ENCODE measurements at regions not wholly inside any gene's neighbourhood (a gene's known extent, or its start where the extent isn't known, plus 50 kb on each side); places are given as distances from the start of the nearest gene placed in this dataset.
"Not testable (repeated sequence)": the region's sequence is repeated elsewhere in the genome, so short reads cannot be mapped to it uniquely, and the experiment has no call there.

GRCh38 chr2:208781166-208781565, 374.6 kb downstream of the PTH2R start:
- Histone ChIP-seq H3K27me3 (ENCODE audit: control insufficient read depth, insufficient read depth) (no peaks in the 10 kb centered on the region), H3K4me3 (ENCODE audit: low read length) (no peak overlapping the region), H3K9me3 (ENCODE audit: control insufficient read depth, low read length) (no peaks in the 10 kb centered on the region), H3K27ac (ENCODE audit: low read length) (no peak overlapping the region), H3K4me1 (ENCODE audit: control insufficient read depth, insufficient read depth, low read length) (no peaks in the 10 kb centered on the region)
- no peak for ATAC-seq
- intact Hi-C loops (cut with DNase I) = no loop called here
- DNase-seq = no peak
- 47% methylated on average over 1 of the region's 1 CpG for WGBS

- 51% methylated on average over 6 of the region's 6 CpGs for WGBS
Measured at GRCh38 chr2:208782097-208782496, 375.5 kb downstream of the PTH2R start.

GRCh38 chr2:208783184-208783583, 376.6 kb downstream of the PTH2R start:
- no peak for DNase-seq
- Histone ChIP-seq H3K4me3 (ENCODE audit: low read length) (no peak overlapping the region), H3K4me1 (ENCODE audit: control insufficient read depth, insufficient read depth, low read length) (no peaks in the 10 kb centered on the region), H3K27ac (ENCODE audit: low read length) (no peak overlapping the region), H3K9me3 (ENCODE audit: control insufficient read depth, low read length) (no peaks in the 10 kb centered on the region), H3K27me3 (ENCODE audit: control insufficient read depth, insufficient read depth) (no peaks in the 10 kb centered on the region)
- intact Hi-C loops (cut with DNase I) = no loop called here
- no peak for ATAC-seq

More at GRCh38 chr2:208782097-208782496, 375.5 kb downstream of the PTH2R start:
- intact Hi-C loops (cut with DNase I) = no loop called here
- Histone ChIP-seq H3K27ac (ENCODE audit: low read length) (no peak overlapping the region), H3K27me3 (ENCODE audit: control insufficient read depth, insufficient read depth) (no peaks in the 10 kb centered on the region), H3K4me1 (ENCODE audit: control insufficient read depth, insufficient read depth, low read length) (no peaks in the 10 kb centered on the region), H3K9me3 (ENCODE audit: control insufficient read depth, low read length) (no peaks in the 10 kb centered on the region), H3K4me3 (ENCODE audit: low read length) (no peak overlapping the region)
- no peak for ATAC-seq
- DNase-seq = no peak

GRCh38 chr2:208784774-208785173, 378.2 kb downstream of the PTH2R start:
- H3K4me3 ChIP-seq (ENCODE audit: low read length); H3K4me1 ChIP-seq (ENCODE audit: control insufficient read depth, insufficient read depth, low read length); intact Hi-C loops (cut with DNase I); H3K27ac ChIP-seq (ENCODE audit: low read length); DNase-seq; ATAC-seq; H3K27me3 ChIP-seq (ENCODE audit: control insufficient read depth, insufficient read depth); H3K9me3 ChIP-seq (ENCODE audit: control insufficient read depth, low read length): not testable (repeated sequence)
- 87% methylated on average over 9 of the region's 9 CpGs for WGBS

- intact Hi-C loops (cut with DNase I) = no loop called here
- no peak overlapping the region for H3K4me3 ChIP-seq (ENCODE audit: low read length)
- ATAC-seq = no peak
- H3K4me1 ChIP-seq (ENCODE audit: control insufficient read depth, insufficient read depth, low read length) = no peaks in the 10 kb centered on the region
- no peaks in the 10 kb centered on the region for H3K27me3 ChIP-seq (ENCODE audit: control insufficient read depth, insufficient read depth)
- no peaks in the 10 kb centered on the region for H3K9me3 ChIP-seq (ENCODE audit: control insufficient read depth, low read length)
- H3K27ac ChIP-seq (ENCODE audit: low read length) = no peak overlapping the region
- no peak for DNase-seq
- WGBS = 77% methylated on average over 6 of the region's 6 CpGs
Measured at GRCh38 chr2:208791257-208791656, 384.7 kb downstream of the PTH2R start.

- Histone ChIP-seq H3K9me3 (ENCODE audit: control insufficient read depth, low read length) (no peaks in the 10 kb centered on the region), H3K27me3 (ENCODE audit: control insufficient read depth, insufficient read depth) (no peaks in the 10 kb centered on the region), H3K27ac (ENCODE audit: low read length) (no peak overlapping the region), H3K4me1 (ENCODE audit: control insufficient read depth, insufficient read depth, low read length) (no peaks in the 10 kb centered on the region), H3K4me3 (ENCODE audit: low read length) (no peak overlapping the region)
- 89% methylated on average over 8 of the region's 8 CpGs for WGBS
- ATAC-seq (no peak), DNase-seq (no peak)
- intact Hi-C loops (cut with DNase I) = no loop called here
Measured at GRCh38 chr2:208792766-208793165, 386.2 kb downstream of the PTH2R start.

GRCh38 chr2:208793434-208793833, 386.8 kb downstream of the PTH2R start:
- 78% methylated on average over 3 of the region's 3 CpGs for WGBS
- Histone ChIP-seq H3K4me1 (ENCODE audit: control insufficient read depth, insufficient read depth, low read length) (no peaks in the 10 kb centered on the region), H3K27ac (ENCODE audit: low read length) (no peak overlapping the region), H3K27me3 (ENCODE audit: control insufficient read depth, insufficient read depth) (no peaks in the 10 kb centered on the region), H3K4me3 (ENCODE audit: low read length) (no peak overlapping the region), H3K9me3 (ENCODE audit: control insufficient read depth, low read length) (no peaks in the 10 kb centered on the region)
- no peak for DNase-seq
- intact Hi-C loops (cut with DNase I) = no loop called here
- ATAC-seq = no peak

GRCh38 chr2:208794288-208794975, 387.8 kb downstream of the PTH2R start:
- WGBS = 73% methylated on average over 4 of the region's 4 CpGs
- intact Hi-C loops (cut with DNase I) = no loop called here
- Histone ChIP-seq H3K4me3 (ENCODE audit: low read length) (no peak overlapping the region), H3K9me3 (ENCODE audit: control insufficient read depth, low read length) (no peaks in the 10 kb centered on the region), H3K27me3 (ENCODE audit: control insufficient read depth, insufficient read depth) (no peaks in the 10 kb centered on the region), H3K27ac (ENCODE audit: low read length) (no peak overlapping the region), H3K4me1 (ENCODE audit: control insufficient read depth, insufficient read depth, low read length) (no peaks in the 10 kb centered on the region)
- ATAC-seq (no peak), DNase-seq (no peak)

GRCh38 chr2:208798698-208799097, 392.1 kb downstream of the PTH2R start:
- no peak for ATAC-seq
- Histone ChIP-seq H3K9me3 (ENCODE audit: control insufficient read depth, low read length) (no peaks in the 10 kb centered on the region), H3K4me1 (ENCODE audit: control insufficient read depth, insufficient read depth, low read length) (no peaks in the 10 kb centered on the region), H3K27ac (ENCODE audit: low read length) (no peak overlapping the region), H3K27me3 (ENCODE audit: control insufficient read depth, insufficient read depth) (no peaks in the 10 kb centered on the region), H3K4me3 (ENCODE audit: low read length) (no peak overlapping the region)
- WGBS = 66% methylated on average over 1 of the region's 1 CpG
- no peak for DNase-seq
- intact Hi-C loops (cut with DNase I) = no loop called here

- no peak overlapping the region for H3K4me3 ChIP-seq (ENCODE audit: low read length)
- no peaks in the 10 kb centered on the region for H3K9me3 ChIP-seq (ENCODE audit: control insufficient read depth, low read length)
- no peak for DNase-seq
- H3K4me1 ChIP-seq (ENCODE audit: control insufficient read depth, insufficient read depth, low read length) = no peaks in the 10 kb centered on the region
- H3K27me3 ChIP-seq (ENCODE audit: control insufficient read depth, insufficient read depth) = no peaks in the 10 kb centered on the region
- intact Hi-C loops (cut with DNase I) = no loop called here
- 61% methylated on average over 2 of the region's 2 CpGs for WGBS
- ATAC-seq = no peak
- no peak overlapping the region for H3K27ac ChIP-seq (ENCODE audit: low read length)
Measured at GRCh38 chr2:208799397-208799796, 392.8 kb downstream of the PTH2R start.

GRCh38 chr2:208800887-208801286, 394.3 kb downstream of the PTH2R start:
- H3K27ac ChIP-seq (ENCODE audit: low read length); ATAC-seq; H3K27me3 ChIP-seq (ENCODE audit: control insufficient read depth, insufficient read depth); intact Hi-C loops (cut with DNase I); H3K9me3 ChIP-seq (ENCODE audit: control insufficient read depth, low read length); H3K4me1 ChIP-seq (ENCODE audit: control insufficient read depth, insufficient read depth, low read length); H3K4me3 ChIP-seq (ENCODE audit: low read length): not testable (repeated sequence)
- DNase-seq = peak in 1 of 3 donors; percentile 26
- 83% methylated on average over 12 of the region's 12 CpGs for WGBS

GRCh38 chr2:208807756-208808155, 401.2 kb downstream of the PTH2R start:
- 68% methylated on average over 2 of the region's 2 CpGs for WGBS
- H3K4me3 ChIP-seq (ENCODE audit: low read length) = no peak overlapping the region
- H3K27me3 ChIP-seq (ENCODE audit: control insufficient read depth, insufficient read depth) = no peaks in the 10 kb centered on the region
- ATAC-seq (no peak), DNase-seq (no peak)
- intact Hi-C loops (cut with DNase I) = no loop called here
- H3K9me3 ChIP-seq (ENCODE audit: control insufficient read depth, low read length) = no peaks in the 10 kb centered on the region
- no peak overlapping the region for H3K27ac ChIP-seq (ENCODE audit: low read length)
- H3K4me1 ChIP-seq (ENCODE audit: control insufficient read depth, insufficient read depth, low read length) = no peaks in the 10 kb centered on the region

Measured in right cardiac atrium (tissue), 5 donors.